ENCODE measurements at regions not wholly inside any gene's neighbourhood (a gene's known extent, or its start where the extent isn't known, plus 50 kb on each side); places are given as distances from the start of the nearest gene placed in this dataset.
A peak's percentile ranks its signal among the peaks of the same experiment; 100 is the strongest.
"Not testable (repeated sequence)": the region's sequence is repeated elsewhere in the genome, so short reads cannot be mapped to it uniquely, and the experiment has no call there.

GRCh38 chrX:8043121-8043520 lies 115.9 kb upstream of the PNPLA4 start:
- DNase-seq (no peak), ATAC-seq (no peak)
- WGBS (ENCODE audit: insufficient coverage, low coverage, low lambda C conversion rate, missing lambda C conversion rate) = 69% methylated on average over 2 of the region's 3 CpGs
- H3K27ac ChIP-seq = no peak overlapping the region
- no peaks in the 10 kb centered on the region for H3K36me3 ChIP-seq
- H3K4me3 ChIP-seq = no peak overlapping the region
- intact Hi-C loops (cut with DNase I) = no loop called here
- H3K27me3 ChIP-seq = no peaks in the 10 kb centered on the region
- H3K4me1 ChIP-seq = no peaks in the 10 kb centered on the region
- TF ChIP-seq POLR2A (IDR thresholded peaks at IDR 0.05) (no peak), CTCF (IDR thresholded peaks at IDR 0.05) (no peak)
- no peaks in the 10 kb centered on the region for H3K9me3 ChIP-seq

GRCh38 chrX:8042304-8042703 lies 115.1 kb upstream of the PNPLA4 start:
- intact Hi-C loops (cut with DNase I) = no loop called here
- DNase-seq = no peak
- Histone ChIP-seq H3K27ac (no peak overlapping the region), H3K4me3 (no peak overlapping the region), H3K9me3 (no peaks in the 10 kb centered on the region), H3K4me1 (no peaks in the 10 kb centered on the region), H3K36me3 (no peaks in the 10 kb centered on the region), H3K27me3 (no peaks in the 10 kb centered on the region)
- 100% methylated on average over 1 of the region's 1 CpG for WGBS (ENCODE audit: insufficient coverage, low coverage, low lambda C conversion rate, missing lambda C conversion rate)
- ATAC-seq = no peak
- no peak for TF ChIP-seq POLR2A (IDR thresholded peaks at IDR 0.05)
- TF ChIP-seq CTCF (IDR thresholded peaks at IDR 0.05) = peak in 1 of 4 donors; percentile 7

GRCh38 chrX:8039711-8040110 lies 112.5 kb upstream of the PNPLA4 start:
- H3K27me3 ChIP-seq; H3K9me3 ChIP-seq; H3K4me1 ChIP-seq; ATAC-seq; DNase-seq; H3K36me3 ChIP-seq; H3K4me3 ChIP-seq; H3K27ac ChIP-seq; intact Hi-C loops (cut with DNase I): not testable (repeated sequence)
- WGBS (ENCODE audit: insufficient coverage, low coverage, low lambda C conversion rate, missing lambda C conversion rate) = 91% methylated on average over 6 of the region's 7 CpGs

- no peak overlapping the region for H3K27ac ChIP-seq
- 61% methylated on average over 8 of the region's 8 CpGs for WGBS (ENCODE audit: insufficient coverage, low coverage, low lambda C conversion rate, missing lambda C conversion rate)
- H3K4me3 ChIP-seq = peak overlapping the region in 1 of 3 donors; percentile 5
- no peaks in the 10 kb centered on the region for H3K9me3 ChIP-seq
- TF ChIP-seq CTCF (IDR thresholded peaks at IDR 0.05) = no peak
- intact Hi-C loops (cut with DNase I) = no loop called here
- ATAC-seq (no peak), DNase-seq (no peak)
- H3K27me3 ChIP-seq = no peaks in the 10 kb centered on the region
- H3K4me1 ChIP-seq = no peaks in the 10 kb centered on the region
- H3K36me3 ChIP-seq = no peaks in the 10 kb centered on the region
Measured at GRCh38 chrX:8037593-8038348, 110.6 kb upstream of the PNPLA4 start.

- H3K9me3 ChIP-seq = no peaks in the 10 kb centered on the region
- H3K36me3 ChIP-seq = no peaks in the 10 kb centered on the region
- no peak overlapping the region for H3K4me3 ChIP-seq
- no peak overlapping the region for H3K27ac ChIP-seq
- 79% methylated on average over 4 of the region's 4 CpGs for WGBS (ENCODE audit: insufficient coverage, low coverage, low lambda C conversion rate, missing lambda C conversion rate)
- ATAC-seq (no peak), DNase-seq (no peak)
- intact Hi-C loops (cut with DNase I) = no loop called here
- H3K4me1 ChIP-seq = no peaks in the 10 kb centered on the region
- no peaks in the 10 kb centered on the region for H3K27me3 ChIP-seq
- TF ChIP-seq POLR2A (IDR thresholded peaks at IDR 0.05) (no peak), CTCF (IDR thresholded peaks at IDR 0.05) (no peak)
Measured at GRCh38 chrX:8036914-8037313, 109.7 kb upstream of the PNPLA4 start.
